ENCODE measurements at regions not wholly inside any gene's neighbourhood (a gene's known extent, or its start where the extent isn't known, plus 50 kb on each side); places are given as distances from the start of the nearest gene placed in this dataset.

DNA sequence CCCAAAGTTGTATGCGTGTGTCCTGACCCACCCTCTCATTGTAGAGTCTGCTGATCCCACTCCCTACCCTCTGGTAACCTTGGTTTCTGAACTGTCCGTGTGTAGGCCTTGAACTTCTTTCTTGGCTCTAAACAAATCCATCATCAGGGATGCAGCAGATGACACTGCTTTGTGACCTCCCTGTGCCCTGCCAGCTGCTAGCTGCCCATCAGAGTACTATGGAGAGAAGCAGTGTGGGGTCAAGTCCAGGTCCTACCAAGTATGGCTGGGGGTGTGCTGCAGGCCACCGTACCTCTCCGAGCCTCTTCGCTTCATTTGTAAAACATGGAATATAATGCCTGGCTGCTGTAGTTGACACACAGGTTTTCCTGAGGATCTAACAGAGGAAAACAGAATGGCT lies 183.5 kb upstream of the RBPJ start:
- no peak for TF ChIP-seq CTCF (IDR thresholded peaks at IDR 0.05)

DNA sequence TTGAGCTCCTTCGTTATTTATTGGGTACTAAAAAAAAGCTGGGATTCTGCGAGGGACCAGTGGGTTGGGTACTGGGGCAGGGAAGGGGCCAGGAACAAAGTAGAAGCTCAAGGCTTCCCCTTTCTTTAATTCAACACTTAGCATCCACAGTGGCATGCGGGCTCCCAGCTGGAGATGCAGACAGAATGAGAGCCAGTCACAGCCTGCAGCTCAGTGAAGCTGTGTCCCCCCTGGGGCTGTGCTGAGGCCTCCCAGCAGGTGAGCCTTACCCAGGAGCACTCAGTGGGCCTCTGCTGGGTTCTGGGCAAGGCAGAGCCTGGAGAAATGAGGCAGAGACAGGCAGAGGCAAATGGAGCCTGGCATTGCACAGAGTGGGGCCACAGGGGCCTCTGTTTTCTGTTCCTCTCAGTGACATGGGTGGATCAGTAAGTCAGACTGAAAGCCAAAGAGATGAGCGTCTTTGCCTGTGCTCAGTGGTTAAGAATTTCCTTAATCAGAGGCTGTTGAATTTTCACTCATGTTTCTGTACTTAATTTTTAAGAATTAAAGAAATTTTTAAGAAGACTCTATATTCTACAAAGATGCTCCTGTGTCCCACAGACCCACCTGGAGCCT lies 181.4 kb upstream of the RBPJ start:
- TF ChIP-seq CTCF (IDR thresholded peaks at IDR 0.05) = no peak

GRCh38 chr4:26140150-26140898 lies 180.5 kb upstream of the RBPJ start:
- TF ChIP-seq CTCF (IDR thresholded peaks at IDR 0.05) = no peak

DNA sequence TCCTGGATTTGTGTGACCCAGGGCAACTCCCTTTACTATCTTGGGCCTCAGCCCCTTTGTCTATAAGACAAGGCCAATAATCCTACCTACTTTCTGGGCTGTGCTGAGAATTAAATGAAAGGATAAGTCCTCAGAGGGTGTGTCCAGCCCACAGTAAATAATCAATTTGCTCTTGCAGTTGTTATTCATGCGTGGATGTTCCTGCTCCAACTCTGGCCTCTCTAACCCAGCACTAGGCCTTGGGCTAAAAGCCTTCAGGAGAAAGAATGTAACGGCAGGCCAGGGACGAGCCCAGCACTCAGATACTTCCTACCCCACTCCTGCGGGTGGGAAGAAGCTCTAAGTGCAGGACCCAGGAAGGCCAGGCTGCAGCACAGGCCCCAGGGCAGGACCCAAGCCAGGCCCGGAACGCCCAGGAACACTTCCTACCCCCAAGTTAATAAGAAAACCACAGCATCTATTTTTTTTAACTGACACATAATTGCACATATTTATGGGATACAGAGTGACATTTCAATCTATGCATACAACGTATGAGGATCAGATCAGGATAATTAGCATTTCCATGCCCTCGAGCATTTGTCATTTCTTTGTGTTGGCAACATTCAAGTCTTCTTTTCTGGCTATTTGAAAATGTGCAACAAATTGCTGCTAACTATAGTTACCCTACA lies 179.6 kb upstream of the RBPJ start:
- TF ChIP-seq CTCF (IDR thresholded peaks at IDR 0.05) = no peak

DNA sequence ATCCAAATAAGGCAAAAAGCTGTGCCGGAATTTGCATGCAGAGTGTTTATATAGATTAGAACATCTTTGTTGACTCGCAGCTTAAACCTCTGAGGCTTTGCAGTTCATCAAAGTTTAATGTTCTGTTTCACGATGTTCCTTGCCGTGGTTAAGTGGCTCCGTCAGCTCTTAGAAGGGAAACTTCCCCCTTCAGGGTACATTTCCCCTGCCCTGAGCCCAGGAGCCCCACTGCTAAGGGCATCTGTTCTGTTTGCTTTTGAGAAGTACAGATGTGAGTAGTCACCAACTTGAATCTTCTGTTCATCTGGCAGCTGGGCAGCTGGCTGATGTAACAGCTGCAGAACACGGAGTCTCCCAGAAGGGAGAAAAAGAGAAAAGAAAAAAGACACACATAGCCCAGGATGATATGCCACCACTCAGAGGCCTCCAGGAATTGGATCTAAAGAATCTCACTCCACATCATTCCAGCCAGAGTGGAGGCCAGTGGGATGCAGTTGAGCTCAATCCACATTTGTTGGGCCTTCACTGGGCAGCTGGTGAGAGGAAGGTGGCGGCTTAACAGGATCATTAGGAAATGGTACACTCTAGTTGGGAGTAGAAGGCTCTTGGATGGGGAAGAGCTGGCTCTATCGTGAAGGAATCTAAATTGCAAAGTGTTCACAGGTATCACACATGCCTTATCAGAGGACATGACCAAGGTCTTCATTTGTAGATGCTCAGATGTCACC lies 178.7 kb upstream of the RBPJ start:
- TF ChIP-seq CTCF (IDR thresholded peaks at IDR 0.05) = no peak

DNA sequence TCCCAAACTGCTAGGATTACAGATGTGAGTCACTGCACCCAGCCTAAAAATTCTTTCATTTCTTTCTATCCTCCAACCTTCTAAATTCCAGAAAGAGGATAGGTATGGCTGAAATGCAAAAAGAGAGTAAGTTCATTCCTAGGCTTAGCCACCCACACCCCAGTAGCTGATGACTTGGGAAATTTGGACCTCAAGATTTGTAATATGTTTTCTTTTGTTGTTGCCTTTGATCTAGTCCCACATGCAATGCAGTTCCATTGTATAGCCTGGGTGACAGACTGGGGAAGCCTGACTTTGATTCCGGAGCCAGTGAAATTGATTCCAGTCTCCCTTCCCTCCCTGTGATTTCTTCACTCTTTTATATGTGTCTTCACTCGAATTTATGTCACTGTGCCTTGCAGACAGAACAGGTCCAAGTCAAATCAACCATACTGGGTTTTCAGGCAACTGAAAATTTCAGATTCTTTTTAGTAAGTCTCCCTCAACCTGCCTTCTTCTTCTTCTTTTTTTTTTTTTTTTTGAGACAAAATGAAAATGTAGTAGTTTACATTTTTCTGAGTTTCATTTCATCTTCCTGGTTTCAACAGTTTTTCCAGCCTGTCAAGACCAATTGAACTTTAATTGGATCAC lies 176.2 kb upstream of the RBPJ start:
- TF ChIP-seq CTCF (IDR thresholded peaks at IDR 0.05) = no peak

DNA sequence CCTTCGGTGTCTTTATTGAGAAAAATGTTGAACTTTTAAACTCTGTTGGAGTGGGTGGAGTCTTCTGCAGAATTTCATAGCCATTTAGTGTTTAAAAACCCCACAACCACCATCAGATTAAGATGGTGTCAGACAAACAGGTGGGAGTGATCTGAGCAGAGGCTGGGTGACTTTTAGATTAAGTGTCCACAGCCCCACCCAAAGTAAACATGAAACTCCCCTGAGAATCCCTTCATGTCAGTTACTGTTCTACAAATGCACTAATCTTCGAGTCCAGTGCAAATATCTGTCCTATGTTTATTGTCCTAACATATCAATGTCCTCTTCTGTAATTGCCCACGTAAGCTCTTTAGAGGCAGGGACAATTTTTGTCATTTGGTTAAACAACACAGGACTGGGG lies 175.6 kb upstream of the RBPJ start:
- TF ChIP-seq CTCF (IDR thresholded peaks at IDR 0.05) = no peak
